ENCODE measurements at regions not wholly inside any gene's neighbourhood (a gene's known extent, or its start where the extent isn't known, plus 50 kb on each side); places are given as distances from the start of the nearest gene placed in this dataset.

GRCh38 chr9:88685966-88686365 lies 151.0 kb downstream of the NXNL2 start:
- H3K27me3 Mint-ChIP-seq: peaks cover 0 to 5% (median 0%) of the 10 kb centered on the region in 3 donors
- H3K27ac Mint-ChIP-seq: no peak overlapping the region
- no peak for DNase-seq
- H3K9me3 Mint-ChIP-seq: no peaks in the 10 kb centered on the region
- H3K36me3 Mint-ChIP-seq: no peaks in the 10 kb centered on the region
- no peak for ATAC-seq (ENCODE audit: low read depth in 2 of 2)
- no peaks in the 10 kb centered on the region for H3K4me1 Mint-ChIP-seq
- H3K4me3 Mint-ChIP-seq: no peak overlapping the region

- Mint-ChIP-seq H3K27ac (no peak overlapping the region), H3K27me3 (peaks cover 9 to 17% (median 12%) of the 10 kb centered on the region in 3 donors)
- no peak for ATAC-seq (ENCODE audit: low read depth in 2 of 2)
Observed at GRCh38 chr9:88689509-88690298, 154.7 kb downstream of the NXNL2 start.

GRCh38 chr9:88690628-88691027 lies 155.7 kb downstream of the NXNL2 start:
- H3K36me3 Mint-ChIP-seq: no peaks in the 10 kb centered on the region
- no peaks in the 10 kb centered on the region for H3K4me1 Mint-ChIP-seq
- no peak overlapping the region for H3K27ac Mint-ChIP-seq
- H3K9me3 Mint-ChIP-seq: peaks cover 0 to 15% (median 7%) of the 10 kb centered on the region in 7 donors
- DNase-seq (no peak), ATAC-seq (ENCODE audit: low read depth in 2 of 2) (no peak)
- no peak overlapping the region for H3K4me3 Mint-ChIP-seq
- H3K27me3 Mint-ChIP-seq: peaks cover 12 to 17% (median 17%) of the 10 kb centered on the region in 3 donors

More at GRCh38 chr9:88689509-88690298, 154.7 kb downstream of the NXNL2 start:
- no peak for DNase-seq
- H3K9me3 Mint-ChIP-seq: peaks cover 0 to 12% (median 7%) of the 10 kb centered on the region in 7 donors
- no peaks in the 10 kb centered on the region for H3K4me1 Mint-ChIP-seq
- H3K4me3 Mint-ChIP-seq: no peak overlapping the region
- no peaks in the 10 kb centered on the region for H3K36me3 Mint-ChIP-seq

- H3K4me1 Mint-ChIP-seq: no peaks in the 10 kb centered on the region
- peaks cover 14 to 20% (median 17%) of the 10 kb centered on the region in 3 donors for H3K27me3 Mint-ChIP-seq
- no peak for ATAC-seq (ENCODE audit: low read depth in 2 of 2)
- H3K4me3 Mint-ChIP-seq: no peak overlapping the region
- no peaks in the 10 kb centered on the region for H3K36me3 Mint-ChIP-seq
- DNase-seq: no peak
- no peak overlapping the region for H3K27ac Mint-ChIP-seq
- peaks cover 0 to 15% (median 7%) of the 10 kb centered on the region in 7 donors for H3K9me3 Mint-ChIP-seq
Observed at GRCh38 chr9:88691091-88691490, 156.1 kb downstream of the NXNL2 start.

GRCh38 chr9:88691811-88692210 lies 156.8 kb downstream of the NXNL2 start:
- Mint-ChIP-seq H3K27ac (no peak overlapping the region), H3K27me3 (peaks cover 17 to 23% (median 18%) of the 10 kb centered on the region in 3 donors), H3K9me3 (peaks cover 0 to 15% (median 7%) of the 10 kb centered on the region in 7 donors), H3K4me1 (no peaks in the 10 kb centered on the region), H3K36me3 (no peaks in the 10 kb centered on the region), H3K4me3 (no peak overlapping the region)
- no peak for DNase-seq
- no peak for ATAC-seq (ENCODE audit: low read depth in 2 of 2)

GRCh38 chr9:88692827-88693226 lies 157.8 kb downstream of the NXNL2 start:
- Mint-ChIP-seq H3K9me3 (peaks cover 0 to 15% (median 7%) of the 10 kb centered on the region in 7 donors), H3K36me3 (no peaks in the 10 kb centered on the region), H3K4me1 (no peaks in the 10 kb centered on the region), H3K27me3 (peaks cover 23 to 30% (median 25%) of the 10 kb centered on the region in 3 donors), H3K4me3 (no peak overlapping the region), H3K27ac (no peak overlapping the region)
- no peak for ATAC-seq (ENCODE audit: low read depth in 2 of 2)
- no peak for DNase-seq

- DNase-seq (no peak), ATAC-seq (ENCODE audit: low read depth in 2 of 2) (no peak)
- Mint-ChIP-seq H3K9me3 (peaks cover 0 to 20% (median 9%) of the 10 kb centered on the region in 7 donors), H3K4me1 (no peaks in the 10 kb centered on the region), H3K4me3 (no peak overlapping the region), H3K27ac (no peak overlapping the region), H3K27me3 (peaks cover 30 to 40% (median 30%) of the 10 kb centered on the region in 3 donors), H3K36me3 (no peaks in the 10 kb centered on the region)
Observed at GRCh38 chr9:88694625-88695024, 159.6 kb downstream of the NXNL2 start.

GRCh38 chr9:88696501-88696900 lies 161.5 kb downstream of the NXNL2 start:
- ATAC-seq (ENCODE audit: low read depth in 2 of 2) (no peak), DNase-seq (no peak)
- H3K27ac Mint-ChIP-seq: no peak overlapping the region
- H3K4me3 Mint-ChIP-seq: no peak overlapping the region
- H3K36me3 Mint-ChIP-seq: no peaks in the 10 kb centered on the region
- H3K4me1 Mint-ChIP-seq: no peaks in the 10 kb centered on the region
- peaks cover 30 to 41% (median 30%) of the 10 kb centered on the region in 3 donors for H3K27me3 Mint-ChIP-seq
- peaks cover 3 to 29% (median 13%) of the 10 kb centered on the region in 7 donors for H3K9me3 Mint-ChIP-seq

GRCh38 chr9:88697764-88698432 lies 162.9 kb downstream of the NXNL2 start:
- Mint-ChIP-seq H3K4me3 (no peak overlapping the region), H3K27ac (no peak overlapping the region), H3K4me1 (no peaks in the 10 kb centered on the region), H3K9me3 (peaks cover 3 to 29% (median 13%) of the 10 kb centered on the region in 7 donors), H3K36me3 (no peaks in the 10 kb centered on the region), H3K27me3 (peaks cover 30 to 41% (median 36%) of the 10 kb centered on the region in 3 donors)
- ATAC-seq (ENCODE audit: low read depth in 2 of 2) (no peak), DNase-seq (no peak)

- DNase-seq (no peak), ATAC-seq (ENCODE audit: low read depth in 2 of 2) (no peak)
- no peaks in the 10 kb centered on the region for H3K4me1 Mint-ChIP-seq
- peaks cover 0 to 14% (median 6%) of the 10 kb centered on the region in 7 donors for H3K9me3 Mint-ChIP-seq
- H3K36me3 Mint-ChIP-seq: no peaks in the 10 kb centered on the region
- no peak overlapping the region for H3K4me3 Mint-ChIP-seq
- H3K27me3 Mint-ChIP-seq: peaks cover 5 to 15% (median 12%) of the 10 kb centered on the region in 3 donors
- H3K27ac Mint-ChIP-seq: no peak overlapping the region
Observed at GRCh38 chr9:88702985-88703384, 168.0 kb downstream of the NXNL2 start.

- Mint-ChIP-seq H3K36me3 (no peaks in the 10 kb centered on the region), H3K4me1 (no peaks in the 10 kb centered on the region), H3K27me3 (peaks cover 0 to 16% (median 14%) of the 10 kb centered on the region in 3 donors), H3K9me3 (peaks cover 0 to 5% (median 0%) of the 10 kb centered on the region in 7 donors), H3K27ac (no peak overlapping the region), H3K4me3 (no peak overlapping the region)
- DNase-seq (no peak), ATAC-seq (ENCODE audit: low read depth in 2 of 2) (no peak)
Observed at GRCh38 chr9:88706193-88707113, 171.5 kb downstream of the NXNL2 start.

GRCh38 chr9:88710449-88710848 lies 175.5 kb downstream of the NXNL2 start:
- no peak overlapping the region for H3K4me3 Mint-ChIP-seq
- ATAC-seq (ENCODE audit: low read depth in 2 of 2) (no peak), DNase-seq (no peak)
- peaks cover 2 to 11% (median 5%) of the 10 kb centered on the region in 7 donors for H3K9me3 Mint-ChIP-seq
- no peaks in the 10 kb centered on the region for H3K36me3 Mint-ChIP-seq
- peaks cover 15 to 38% (median 18%) of the 10 kb centered on the region in 3 donors for H3K27me3 Mint-ChIP-seq
- no peak overlapping the region for H3K27ac Mint-ChIP-seq
- H3K4me1 Mint-ChIP-seq: no peaks in the 10 kb centered on the region

- Mint-ChIP-seq H3K27me3 (peaks cover 15 to 38% (median 18%) of the 10 kb centered on the region in 3 donors), H3K36me3 (no peaks in the 10 kb centered on the region), H3K27ac (no peak overlapping the region), H3K9me3 (peaks cover 5 to 19% (median 8%) of the 10 kb centered on the region in 7 donors), H3K4me3 (no peak overlapping the region), H3K4me1 (no peaks in the 10 kb centered on the region)
- no peak for ATAC-seq (ENCODE audit: low read depth in 2 of 2)
- no peak for DNase-seq
Observed at GRCh38 chr9:88711719-88712118, 176.7 kb downstream of the NXNL2 start.
